ENCODE measurements at regions not wholly inside any gene's neighbourhood (a gene's known extent, or its start where the extent isn't known, plus 50 kb on each side); places are given as distances from the start of the nearest gene placed in this dataset.

- TF ChIP-seq, protein P1, sequence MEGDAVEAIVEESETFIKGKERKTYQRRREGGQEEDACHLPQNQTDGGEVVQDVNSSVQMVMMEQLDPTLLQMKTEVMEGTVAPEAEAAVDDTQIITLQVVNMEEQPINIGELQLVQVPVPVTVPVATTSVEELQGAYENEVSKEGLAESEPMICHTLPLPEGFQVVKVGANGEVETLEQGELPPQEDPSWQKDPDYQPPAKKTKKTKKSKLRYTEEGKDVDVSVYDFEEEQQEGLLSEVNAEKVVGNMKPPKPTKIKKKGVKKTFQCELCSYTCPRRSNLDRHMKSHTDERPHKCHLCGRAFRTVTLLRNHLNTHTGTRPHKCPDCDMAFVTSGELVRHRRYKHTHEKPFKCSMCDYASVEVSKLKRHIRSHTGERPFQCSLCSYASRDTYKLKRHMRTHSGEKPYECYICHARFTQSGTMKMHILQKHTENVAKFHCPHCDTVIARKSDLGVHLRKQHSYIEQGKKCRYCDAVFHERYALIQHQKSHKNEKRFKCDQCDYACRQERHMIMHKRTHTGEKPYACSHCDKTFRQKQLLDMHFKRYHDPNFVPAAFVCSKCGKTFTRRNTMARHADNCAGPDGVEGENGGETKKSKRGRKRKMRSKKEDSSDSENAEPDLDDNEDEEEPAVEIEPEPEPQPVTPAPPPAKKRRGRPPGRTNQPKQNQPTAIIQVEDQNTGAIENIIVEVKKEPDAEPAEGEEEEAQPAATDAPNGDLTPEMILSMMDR (conservative IDR thresholded peaks at IDR 0.05), result no peak
- TF ChIP-seq ZFX (IDR thresholded peaks at IDR 0.05), result no peak
Observed at GRCh38 chr2:144285324-144285723, 234.6 kb downstream of the ZEB2 start.

Measured in C4-2B (cell line).